ENCODE measurements at regions not wholly inside any gene's neighbourhood (a gene's known extent, or its start where the extent isn't known, plus 50 kb on each side); places are given as distances from the start of the nearest gene placed in this dataset.
"Not testable (repeated sequence)": the region's sequence is repeated elsewhere in the genome, so short reads cannot be mapped to it uniquely, and the experiment has no call there.

DNA sequence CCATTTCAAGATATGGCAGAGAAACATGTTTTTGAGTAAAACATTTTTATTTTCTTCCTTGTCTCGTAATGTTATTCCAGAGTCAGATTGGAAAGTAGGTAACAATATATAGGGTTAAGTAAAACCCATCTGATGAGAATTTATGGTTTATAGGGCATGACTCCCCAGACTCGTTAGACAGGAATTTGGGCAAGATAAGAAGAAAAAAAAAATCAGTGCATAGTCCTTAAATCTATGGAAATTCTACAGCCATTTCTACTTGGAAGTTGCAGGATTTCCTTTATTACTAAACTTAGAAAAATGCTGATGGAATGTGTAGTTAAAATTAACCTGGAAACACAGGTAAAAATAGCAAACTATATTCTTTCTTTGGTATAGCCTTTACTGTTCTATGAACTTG lies 366.1 kb upstream of the MAGEB16 start:
- H3K4me3 ChIP-seq (ENCODE audit: low read length in 3 of 3): no peak overlapping the region
- no peak overlapping the region for H3K9ac ChIP-seq (ENCODE audit: low read length in 3 of 3)
- no peak for TF ChIP-seq CTCF (IDR thresholded peaks at IDR 0.05; ENCODE audit: borderline replicate concordance, extremely low read depth, insufficient read depth)
- intact Hi-C loops (cut with DNase I): no loop called here
- no peaks in the 10 kb centered on the region for H3K27me3 ChIP-seq (ENCODE audit: control insufficient read depth, insufficient read depth, low read length)
- DNase-seq (no peak), FAIRE-seq (no peak)
- H3K4me1 ChIP-seq (ENCODE audit: control insufficient read depth in 2 of 3, insufficient read depth in 2 of 3, low read depth in 1 of 3, low read length in 3 of 3): no peaks in the 10 kb centered on the region
- no peaks in the 10 kb centered on the region for H3K36me3 ChIP-seq (ENCODE audit: control insufficient read depth in 2 of 3, insufficient read depth in 3 of 3, low read length in 3 of 3)
- H3K9me3 ChIP-seq (ENCODE audit: control insufficient read depth in 2 of 3, insufficient read depth in 1 of 3, low read length in 3 of 3): no peaks in the 10 kb centered on the region
- H3K27ac ChIP-seq (ENCODE audit: low read depth in 2 of 2, low read length in 2 of 2): no peak overlapping the region

DNA sequence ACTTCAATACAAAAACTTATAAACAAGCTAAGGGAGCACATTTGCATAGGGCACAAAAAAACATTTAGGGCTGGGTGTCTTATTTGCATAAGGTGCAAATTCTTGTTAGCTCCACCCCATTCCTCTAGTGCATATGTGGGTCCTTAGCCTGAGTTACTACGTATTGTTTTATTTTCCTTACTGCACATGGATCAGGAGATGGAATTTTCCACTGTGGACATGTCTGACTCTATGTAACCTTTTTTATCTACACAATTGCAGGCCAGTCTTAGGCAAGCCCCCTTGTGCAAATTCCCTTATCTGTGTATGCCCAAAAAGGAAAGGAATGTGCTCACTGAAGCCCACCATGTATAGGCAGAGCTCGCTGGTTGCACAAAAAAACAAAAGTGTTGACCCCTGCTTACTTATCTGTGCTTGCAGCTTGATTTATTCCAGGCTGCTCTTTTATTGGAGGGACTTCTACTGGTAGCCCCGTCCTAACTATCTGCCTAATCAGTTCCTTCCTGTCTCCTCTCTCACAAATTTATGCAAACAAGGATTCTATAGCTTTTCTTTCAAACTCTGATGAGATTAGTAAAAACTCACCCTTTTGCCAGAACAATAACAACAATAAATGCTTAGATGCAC lies 359.0 kb upstream of the MAGEB16 start:
- intact Hi-C loops (cut with DNase I): no loop called here
- peaks cover 0 to 9% (median 0%) of the 10 kb centered on the region in 3 donors for H3K4me1 ChIP-seq (ENCODE audit: control insufficient read depth in 2 of 3, insufficient read depth in 2 of 3, low read depth in 1 of 3, low read length in 3 of 3)
- H3K4me3 ChIP-seq (ENCODE audit: low read length in 3 of 3): no peak overlapping the region
- H3K9me3 ChIP-seq (ENCODE audit: control insufficient read depth in 2 of 3, insufficient read depth in 1 of 3, low read length in 3 of 3): no peaks in the 10 kb centered on the region
- FAIRE-seq (no peak), DNase-seq (no peak)
- H3K36me3 ChIP-seq (ENCODE audit: control insufficient read depth in 2 of 3, insufficient read depth in 3 of 3, low read length in 3 of 3): no peaks in the 10 kb centered on the region
- no peak for TF ChIP-seq CTCF (IDR thresholded peaks at IDR 0.05; ENCODE audit: borderline replicate concordance, extremely low read depth, insufficient read depth)
- H3K27ac ChIP-seq (ENCODE audit: low read depth in 2 of 2, low read length in 2 of 2): no peak overlapping the region
- H3K9ac ChIP-seq (ENCODE audit: low read length in 3 of 3): no peak overlapping the region
- no peaks in the 10 kb centered on the region for H3K27me3 ChIP-seq (ENCODE audit: control insufficient read depth, insufficient read depth, low read length)

GRCh38 chrX:35439692-35440091 lies 358.4 kb upstream of the MAGEB16 start:
- peaks cover 0 to 9% (median 0%) of the 10 kb centered on the region in 3 donors for H3K4me1 ChIP-seq (ENCODE audit: control insufficient read depth in 2 of 3, insufficient read depth in 2 of 3, low read depth in 1 of 3, low read length in 3 of 3)
- H3K9ac ChIP-seq (ENCODE audit: low read length in 3 of 3): no peak overlapping the region
- no peak for TF ChIP-seq CTCF (IDR thresholded peaks at IDR 0.05; ENCODE audit: borderline replicate concordance, extremely low read depth, insufficient read depth)
- no peaks in the 10 kb centered on the region for H3K36me3 ChIP-seq (ENCODE audit: control insufficient read depth in 2 of 3, insufficient read depth in 3 of 3, low read length in 3 of 3)
- H3K9me3 ChIP-seq (ENCODE audit: control insufficient read depth in 2 of 3, insufficient read depth in 1 of 3, low read length in 3 of 3): no peaks in the 10 kb centered on the region
- intact Hi-C loops (cut with DNase I): no loop called here
- peak; percentile 95 for FAIRE-seq
- no peak for DNase-seq
- no peaks in the 10 kb centered on the region for H3K27me3 ChIP-seq (ENCODE audit: control insufficient read depth, insufficient read depth, low read length)
- no peak overlapping the region for H3K4me3 ChIP-seq (ENCODE audit: low read length in 3 of 3)
- H3K27ac ChIP-seq (ENCODE audit: low read depth in 2 of 2, low read length in 2 of 2): peak overlapping the region in 1 of 2 donors; percentile 51

- DNase-seq (no peak), FAIRE-seq (no peak)
- H3K4me3 ChIP-seq (ENCODE audit: low read length in 3 of 3): no peak overlapping the region
- H3K9me3 ChIP-seq (ENCODE audit: control insufficient read depth in 2 of 3, insufficient read depth in 1 of 3, low read length in 3 of 3): no peaks in the 10 kb centered on the region
- no peaks in the 10 kb centered on the region for H3K36me3 ChIP-seq (ENCODE audit: control insufficient read depth in 2 of 3, insufficient read depth in 3 of 3, low read length in 3 of 3)
- no peak for TF ChIP-seq CTCF (IDR thresholded peaks at IDR 0.05; ENCODE audit: borderline replicate concordance, extremely low read depth, insufficient read depth)
- peaks cover 0 to 14% (median 0%) of the 10 kb centered on the region in 3 donors for H3K4me1 ChIP-seq (ENCODE audit: control insufficient read depth in 2 of 3, insufficient read depth in 2 of 3, low read depth in 1 of 3, low read length in 3 of 3)
- H3K27ac ChIP-seq (ENCODE audit: low read depth in 2 of 2, low read length in 2 of 2): no peak overlapping the region
- intact Hi-C loops (cut with DNase I): no loop called here
- H3K27me3 ChIP-seq (ENCODE audit: control insufficient read depth, insufficient read depth, low read length): no peaks in the 10 kb centered on the region
- no peak overlapping the region for H3K9ac ChIP-seq (ENCODE audit: low read length in 3 of 3)
These were observed 355.7 kb upstream of the MAGEB16 start for GRCh38 chrX:35442421-35442820.

- DNase-seq (peak in 1 of 5 donors; percentile 93), FAIRE-seq (peak; percentile 80)
- H3K27me3 ChIP-seq (ENCODE audit: control insufficient read depth, insufficient read depth, low read length); H3K36me3 ChIP-seq (ENCODE audit: control insufficient read depth in 2 of 3, insufficient read depth in 3 of 3, low read length in 3 of 3); H3K9me3 ChIP-seq (ENCODE audit: control insufficient read depth in 2 of 3, insufficient read depth in 1 of 3, low read length in 3 of 3); H3K4me3 ChIP-seq (ENCODE audit: low read length in 3 of 3); intact Hi-C loops (cut with DNase I); H3K27ac ChIP-seq (ENCODE audit: low read depth in 2 of 2, low read length in 2 of 2); H3K9ac ChIP-seq (ENCODE audit: low read length in 3 of 3): not testable (repeated sequence)
- peaks cover 0 to 14% (median 0%) of the 10 kb centered on the region in 3 donors for H3K4me1 ChIP-seq (ENCODE audit: control insufficient read depth in 2 of 3, insufficient read depth in 2 of 3, low read depth in 1 of 3, low read length in 3 of 3)
These were observed 355.0 kb upstream of the MAGEB16 start for GRCh38 chrX:35443091-35443582.
